K562 (cell line): ENCODE measurements at regions not wholly inside any gene's neighbourhood (a gene's known extent, or its start where the extent isn't known, plus 50 kb on each side); places are given as distances from the start of the nearest gene placed in this dataset.

Experiments used
- ATAC-seq: fragments of 200-7000 bp; cut with Tn5 transposase; 3 replicates; pipeline ENCODE4 v1.9.1; 2020; ENCODE audit warnings: moderate library complexity
- BruUV-seq: library from RNA; stranded (reverse); fragments of 400-500 nt; replicated peaks from 2 replicates; lab custom pipeline; 2021; lab: Mats Ljungman, UMichigan
- CTCF ChIA-PET: fragments of 300-600 bp; formaldehyde crosslinking; extraction: SDS; loops from one replicate; lab custom pipeline; 2021; ENCODE audit warnings: low intra/inter-chr PET ratio; lab: Yijun Ruan, JAX
- POLR2A ChIA-PET: fragments of 300-600, 350-650 bp; sonication (Branson Sonifier 250); formaldehyde crosslinking; extraction: SDS; loops from one replicate; lab custom pipeline; 2021; ENCODE audit warnings: antibody characterized with exemption, inconsistent platforms; lab: Yijun Ruan, JAX
- DNase-seq, 4 experiments: peaks; one replicate each; pipeline versions ENCODE4 v3.0.0 to v3.0.0-alpha.2; 2011 to 2018; ENCODE audit warnings: low spot score in 3 of 4, mixed read lengths in 3 of 4; ENCODE audit errors: extremely low read depth in 1 of 4
- FAIRE-seq: peaks from 2 replicates; lab custom pipeline; 2011; peaks lifted over from hg19 to GRCh38; lab: Jason Lieb, UNC
- H2AFZ ChIP-seq: 2 replicates; pipeline ENCODE4 v1.6.0; 2011; ENCODE audit warnings: low read depth, low read length, control low read depth, inconsistent platforms
- H3K27ac ChIP-seq: fragments of 200-600 bp; 3 replicates; pipeline ENCODE4 v1.8.0; 2011; ENCODE audit warnings: low read depth, mild to moderate bottlenecking, control low read depth, inconsistent platforms, low read length, moderate library complexity, mixed read lengths; ENCODE audit errors: extremely low read depth
- H3K27me3 ChIP-seq, 2 experiments: fragments of 300-600 bp in 1 of 2; 2 replicates in 1 of 2; 3 replicates in 1 of 2; pipeline versions ENCODE4 v1.6.0 to v1.8.0; 2011; ENCODE audit warnings: inconsistent platforms in 2 of 2, low read length in 2 of 2, mild to moderate bottlenecking in 1 of 2, mixed read lengths in 1 of 2, moderate library complexity in 1 of 2; ENCODE audit not compliant: control insufficient read depth in 2 of 2, insufficient read depth in 2 of 2
- H3K36me3 ChIP-seq: fragments of 300-600 bp; 3 replicates; pipeline ENCODE4 v1.8.0; 2011; ENCODE audit warnings: mild to moderate bottlenecking, low read length, inconsistent platforms; ENCODE audit not compliant: control insufficient read depth, insufficient read depth
- H3K4me1 ChIP-seq, 2 experiments: fragments of 200-600 bp in 1 of 2; replicated peaks in 1 of 2; 2 replicates in 1 of 2; 3 replicates in 1 of 2; pipeline versions ENCODE4 v1.5.1 to v1.8.0; 2011; ENCODE audit warnings: inconsistent platforms in 2 of 2, low read length in 2 of 2, mild to moderate bottlenecking in 1 of 2, mixed read lengths in 1 of 2, moderate library complexity in 1 of 2; ENCODE audit not compliant: control insufficient read depth in 2 of 2, insufficient read depth in 2 of 2
- H3K4me2 ChIP-seq: 2 replicates; pipeline ENCODE4 v1.6.1; 2011; ENCODE audit warnings: low read length, control low read depth, inconsistent platforms, mixed read lengths; ENCODE audit not compliant: insufficient read depth
- H3K4me3 ChIP-seq: fragments of 200-600 bp; sonication (generic), shearing (Covaris generic); 2 replicates; pipeline ENCODE4 v1.5.1; 2016; ENCODE audit warnings: control low read depth, inconsistent platforms
- H3K79me2 ChIP-seq: fragments of 200-600 bp; 3 replicates; pipeline ENCODE4 v1.8.0; 2011; ENCODE audit warnings: low read length, inconsistent platforms; ENCODE audit not compliant: control insufficient read depth, insufficient read depth
- H3K9ac ChIP-seq, 2 experiments: 2 replicates each; pipeline versions ENCODE4 v1.6.0 to v1.6.1; 2011; ENCODE audit warnings: low read depth in 2 of 2, low read length in 2 of 2, control low read depth in 1 of 2, inconsistent platforms in 1 of 2, mild to moderate bottlenecking in 1 of 2, mixed read lengths in 1 of 2; ENCODE audit not compliant: insufficient read depth in 1 of 2
- H3K9me1 ChIP-seq: one replicate; pipeline ENCODE4 v1.6.0; 2011; ENCODE audit warnings: inconsistent platforms, mild to moderate bottlenecking, low read length, moderate library complexity; ENCODE audit not compliant: control insufficient read depth, insufficient read depth
- H3K9me3 ChIP-seq: replicated peaks from 2 replicates; pipeline ENCODE4 v1.5.1; 2011; ENCODE audit warnings: low read depth, low read length, inconsistent platforms; ENCODE audit not compliant: control insufficient read depth, insufficient read depth
- H4K20me1 ChIP-seq: replicated peaks from 2 replicates; pipeline ENCODE4 v1.6.1; 2011; ENCODE audit warnings: low read length, inconsistent platforms, mixed read lengths; ENCODE audit not compliant: control insufficient read depth, insufficient read depth
- CSDE1 ChIP-seq, 2 experiments: fragments of 450-650 bp; IDR thresholded peaks; 2 replicates each; pipeline ENCODE4 v1.6.1; 2016; ENCODE audit warnings: mild to moderate bottlenecking in 1 of 2
- EGR1 ChIP-seq: fragments of 450-650 bp; conservative IDR thresholded peaks from 2 replicates; pipeline ENCODE4 v1.6.1; 2017; ENCODE audit warnings: mild to moderate bottlenecking
- SRSF3 ChIP-seq: fragments of 200-400 bp; formaldehyde crosslinking; IDR thresholded peaks from 2 replicates; pipeline ENCODE4 v1.6.1; 2016; ENCODE audit warnings: mild to moderate bottlenecking, low read length, moderate library complexity; ENCODE audit not compliant: insufficient read depth
- ZNF764 ChIP-seq: fragments of 250-450 bp; sonication (Bioruptor Pico); IDR thresholded peaks from 2 replicates; pipeline ENCODE4 v1.4.0; 2020; ENCODE audit warnings: low read depth, mild to moderate bottlenecking, moderate library complexity
- WGBS: fragments of 100-300 bp; shearing (Covaris generic); methylation state at CpG from one replicate; pipeline ENCODE4 v1.1.6; 2016; ENCODE audit warnings: low coverage, mixed read lengths; ENCODE audit not compliant: insufficient coverage; ENCODE audit errors: missing lambda C conversion rate; 5-methylcytosine and 5-hydroxymethylcytosine counted together
- in situ Hi-C: fragments of 300-500 bp; cut with MboI; formaldehyde crosslinking; loops from 4 replicates; pipeline ENCODE4 v1.15.0; 2018; ENCODE audit warnings: inconsistent platforms, mixed read lengths
- intact Hi-C: fragments of 100-400 bp; cut with micrococcal nuclease; formaldehyde crosslinking; loops from 2 replicates; pipeline ENCODE4 v1.14.2; 2022
- TF ChIP-seq, protein P1 (sequence below): sonication (generic); formaldehyde crosslinking; IDR thresholded peaks from 2 replicates; pipeline ENCODE4 v1.8.1; 2023; ENCODE audit warnings: missing genetic modification reagents, mild to moderate bottlenecking, borderline replicate concordance

DNA sequence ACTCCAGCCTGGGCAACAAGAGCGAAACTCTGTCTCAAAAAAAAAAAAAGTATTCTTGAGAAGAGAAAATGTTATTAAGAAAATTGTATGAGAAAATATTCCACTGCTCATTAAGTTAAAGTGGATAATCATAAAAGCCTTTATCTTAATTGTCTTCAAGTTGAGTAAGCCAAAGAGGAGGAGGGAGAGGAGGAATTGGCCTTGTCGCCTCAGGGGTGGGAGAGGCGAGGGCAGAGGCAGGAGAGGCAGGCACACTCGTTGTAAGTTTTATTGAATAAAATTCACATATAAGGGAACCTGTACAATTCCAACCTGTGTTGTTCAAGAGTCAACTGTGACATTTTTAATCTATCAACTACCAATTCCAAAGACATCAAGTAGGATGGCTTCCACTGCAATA, 820.3 kb downstream of the USP25 start:
- ChIA-PET CTCF (no interaction called here), POLR2A (no interaction called here)
- intact Hi-C loops: no loop called here
- Histone ChIP-seq H3K36me3 (no peaks in the 10 kb centered on the region), H3K4me3 (no peak overlapping the region), H3K9me3 (no peaks in the 10 kb centered on the region), H4K20me1 (no peaks in the 10 kb centered on the region), H3K4me1 (no peaks in the 10 kb centered on the region), H3K9me1 (no peaks in the 10 kb centered on the region), H2AFZ (no peak overlapping the region), H3K4me2 (no peak overlapping the region), H3K9ac (no peak overlapping the region), H3K27ac (no peak overlapping the region), H3K79me2 (no peaks in the 10 kb centered on the region), H3K27me3 (no peaks in the 10 kb centered on the region)
- no peak for FAIRE-seq
- no peak for ATAC-seq
- 0% methylated on average over 4 of the region's 4 CpGs for WGBS
- in situ Hi-C loops: no loop called here
- no peak for TF ChIP-seq CSDE1 (IDR thresholded peaks at IDR 0.05)
- TF ChIP-seq, protein P1, sequence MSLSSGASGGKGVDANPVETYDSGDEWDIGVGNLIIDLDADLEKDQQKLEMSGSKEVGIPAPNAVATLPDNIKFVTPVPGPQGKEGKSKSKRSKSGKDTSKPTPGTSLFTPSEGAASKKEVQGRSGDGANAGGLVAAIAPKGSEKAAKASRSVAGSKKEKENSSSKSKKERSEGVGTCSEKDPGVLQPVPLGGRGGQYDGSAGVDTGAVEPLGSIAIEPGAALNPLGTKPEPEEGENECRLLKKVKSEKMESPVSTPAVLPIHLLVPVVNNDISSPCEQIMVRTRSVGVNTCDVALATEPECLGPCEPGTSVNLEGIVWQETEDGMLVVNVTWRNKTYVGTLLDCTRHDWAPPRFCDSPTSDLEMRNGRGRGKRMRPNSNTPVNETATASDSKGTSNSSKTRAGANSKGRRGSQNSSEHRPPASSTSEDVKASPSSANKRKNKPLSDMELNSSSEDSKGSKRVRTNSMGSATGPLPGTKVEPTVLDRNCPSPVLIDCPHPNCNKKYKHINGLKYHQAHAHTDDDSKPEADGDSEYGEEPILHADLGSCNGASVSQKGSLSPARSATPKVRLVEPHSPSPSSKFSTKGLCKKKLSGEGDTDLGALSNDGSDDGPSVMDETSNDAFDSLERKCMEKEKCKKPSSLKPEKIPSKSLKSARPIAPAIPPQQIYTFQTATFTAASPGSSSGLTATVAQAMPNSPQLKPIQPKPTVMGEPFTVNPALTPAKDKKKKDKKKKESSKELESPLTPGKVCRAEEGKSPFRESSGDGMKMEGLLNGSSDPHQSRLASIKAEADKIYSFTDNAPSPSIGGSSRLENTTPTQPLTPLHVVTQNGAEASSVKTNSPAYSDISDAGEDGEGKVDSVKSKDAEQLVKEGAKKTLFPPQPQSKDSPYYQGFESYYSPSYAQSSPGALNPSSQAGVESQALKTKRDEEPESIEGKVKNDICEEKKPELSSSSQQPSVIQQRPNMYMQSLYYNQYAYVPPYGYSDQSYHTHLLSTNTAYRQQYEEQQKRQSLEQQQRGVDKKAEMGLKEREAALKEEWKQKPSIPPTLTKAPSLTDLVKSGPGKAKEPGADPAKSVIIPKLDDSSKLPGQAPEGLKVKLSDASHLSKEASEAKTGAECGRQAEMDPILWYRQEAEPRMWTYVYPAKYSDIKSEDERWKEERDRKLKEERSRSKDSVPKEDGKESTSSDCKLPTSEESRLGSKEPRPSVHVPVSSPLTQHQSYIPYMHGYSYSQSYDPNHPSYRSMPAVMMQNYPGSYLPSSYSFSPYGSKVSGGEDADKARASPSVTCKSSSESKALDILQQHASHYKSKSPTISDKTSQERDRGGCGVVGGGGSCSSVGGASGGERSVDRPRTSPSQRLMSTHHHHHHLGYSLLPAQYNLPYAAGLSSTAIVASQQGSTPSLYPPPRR (CRISPR knock-in tag): no peak
- TF ChIP-seq ZNF764 (CRISPR knock-in tag): no peak
- no peak for TF ChIP-seq EGR1
- TF ChIP-seq SRSF3: no peak
- no TSS peak for BruUV-seq
- DNase-seq: no peak
